H9 (cell line): ENCODE measurements at regions not wholly inside any gene's neighbourhood (a gene's known extent, or its start where the extent isn't known, plus 50 kb on each side); places are given as distances from the start of the nearest gene placed in this dataset.

Experiments used
- DNase-seq: peaks from one replicate; pipeline ENCODE4 v3.0.0-alpha.2; 2017
- H2AFZ ChIP-seq: one replicate; pipeline ENCODE4 v1.6.1; 2013; ENCODE audit warnings: mild to moderate bottlenecking, low read length, control low read depth, moderate library complexity
- H2AK5ac ChIP-seq: 2 replicates; pipeline ENCODE4 v1.6.1; 2013; ENCODE audit warnings: low read length, control low read depth, mixed read lengths; ENCODE audit not compliant: insufficient read length
- H2BK120ac ChIP-seq: one replicate; pipeline ENCODE4 v1.6.1; 2013; ENCODE audit warnings: low read depth, mild to moderate bottlenecking, low read length, control low read depth, inconsistent platforms; ENCODE audit not compliant: poor library complexity, severe bottlenecking
- H2BK12ac ChIP-seq: 2 replicates; pipeline ENCODE4 v1.6.1; 2013; ENCODE audit warnings: low read length, control low read depth, mixed read lengths, low read depth; ENCODE audit not compliant: insufficient read length
- H2BK15ac ChIP-seq: 2 replicates; pipeline ENCODE4 v1.6.1; 2013; ENCODE audit warnings: low read depth, low read length, control low read depth
- H2BK20ac ChIP-seq: one replicate; pipeline ENCODE4 v1.6.1; 2013; ENCODE audit warnings: low read depth, mild to moderate bottlenecking, low read length, control low read depth, inconsistent platforms; ENCODE audit not compliant: poor library complexity, severe bottlenecking
- H2BK5ac ChIP-seq: 2 replicates; pipeline ENCODE4 v1.6.1; 2013; ENCODE audit warnings: low read length, control low read depth, mixed read lengths; ENCODE audit not compliant: insufficient read length
- H3K14ac ChIP-seq: 2 replicates; pipeline ENCODE4 v1.6.1; 2013; ENCODE audit warnings: low read length, control low read depth; ENCODE audit not compliant: insufficient read depth
- H3K18ac ChIP-seq: 2 replicates; pipeline ENCODE4 v1.6.1; 2013; ENCODE audit warnings: low read depth, mild to moderate bottlenecking, mixed read lengths, low read length, control low read depth; ENCODE audit not compliant: insufficient read length
- H3K23ac ChIP-seq: 2 replicates; pipeline ENCODE4 v1.6.1; 2013; ENCODE audit warnings: low read length, control low read depth, mixed read lengths, low read depth; ENCODE audit not compliant: insufficient read length
- H3K23me2 ChIP-seq: 2 replicates; pipeline ENCODE4 v1.6.1; 2013; ENCODE audit warnings: low read depth, mild to moderate bottlenecking, mixed read lengths, low read length, control low read depth; ENCODE audit not compliant: insufficient read length, poor library complexity, severe bottlenecking
- H3K27ac ChIP-seq: 2 replicates; pipeline ENCODE4 v1.5.1; 2013; ENCODE audit warnings: low read length, control low read depth, mixed read lengths, low read depth; ENCODE audit not compliant: insufficient read length
- H3K27me3 ChIP-seq: 2 replicates; pipeline ENCODE4 v1.6.1; 2013; ENCODE audit warnings: low read length, control low read depth, inconsistent platforms; ENCODE audit not compliant: insufficient read depth
- H3K4ac ChIP-seq: 2 replicates; pipeline ENCODE4 v1.6.1; 2013; ENCODE audit warnings: low read depth, mild to moderate bottlenecking, control low read depth, inconsistent platforms, low read length, moderate library complexity
- H3K4me1 ChIP-seq: 2 replicates; pipeline ENCODE4 v1.6.1; 2013; ENCODE audit warnings: low read length, control low read depth, inconsistent platforms; ENCODE audit not compliant: insufficient read depth
- H3K4me2 ChIP-seq: 2 replicates; pipeline ENCODE4 v1.6.1; 2013; ENCODE audit warnings: low read length, control low read depth, mixed read lengths; ENCODE audit not compliant: insufficient read length, insufficient read depth
- H3K56ac ChIP-seq: 2 replicates; pipeline ENCODE4 v1.6.1; 2013; ENCODE audit warnings: low read depth, mild to moderate bottlenecking, mixed read lengths, low read length, control low read depth; ENCODE audit not compliant: insufficient read length
- H3K79me1 ChIP-seq: 2 replicates; pipeline ENCODE4 v1.6.1; 2013; ENCODE audit warnings: low read depth, mild to moderate bottlenecking, moderate library complexity, low read length, control low read depth, inconsistent platforms; ENCODE audit not compliant: insufficient read depth, poor library complexity, severe bottlenecking
- H3K79me2 ChIP-seq: 2 replicates; pipeline ENCODE4 v1.6.1; 2013; ENCODE audit warnings: low read length, control low read depth, inconsistent platforms; ENCODE audit not compliant: insufficient read depth
- H3K9ac ChIP-seq: 2 replicates; pipeline ENCODE4 v1.6.1; 2013; ENCODE audit warnings: low read length, control low read depth, mixed read lengths; ENCODE audit not compliant: insufficient read length; ENCODE audit errors: extremely low read depth
- H3K9me3 ChIP-seq: one replicate; pipeline ENCODE4 v1.6.1; 2013; ENCODE audit warnings: low read depth, low read length, inconsistent platforms; ENCODE audit not compliant: control insufficient read depth
- H3T11ph ChIP-seq: one replicate; pipeline ENCODE4 v1.6.1; 2013; ENCODE audit warnings: mild to moderate bottlenecking, low read length, control low read depth, inconsistent platforms
- H4K20me1 ChIP-seq: one replicate; pipeline ENCODE4 v1.6.1; 2013; ENCODE audit not compliant: control insufficient read depth, insufficient read length, insufficient read depth
- H4K5ac ChIP-seq: 2 replicates; pipeline ENCODE4 v1.6.1; 2013; ENCODE audit warnings: low read depth, mild to moderate bottlenecking, mixed read lengths, low read length, control low read depth; ENCODE audit not compliant: insufficient read length
- H4K8ac ChIP-seq: replicated peaks from 2 replicates; pipeline ENCODE4 v1.6.1; 2013; ENCODE audit warnings: low read length, control low read depth, mixed read lengths, low read depth; ENCODE audit not compliant: insufficient read length
- H4K91ac ChIP-seq: 2 replicates; pipeline ENCODE4 v1.6.1; 2013; ENCODE audit warnings: low read depth, mild to moderate bottlenecking, moderate library complexity, mixed read lengths, low read length, control low read depth; ENCODE audit not compliant: insufficient read length
- H3K27ac Mint-ChIP-seq, 3 experiments: 2 replicates in 2 of 3; 3 replicates in 1 of 3; pipeline ENCODE4 v1.8.0; 2020 to 2021; ENCODE audit warnings: mixed read lengths in 3 of 3, mild to moderate bottlenecking in 1 of 3, moderate library complexity in 1 of 3
- H3K27me3 Mint-ChIP-seq: 2 replicates; pipeline ENCODE4 v1.8.0; 2021; ENCODE audit warnings: low read depth, mild to moderate bottlenecking, moderate library complexity, mixed read lengths
- H3K36me3 Mint-ChIP-seq, 3 experiments: 2 replicates in 2 of 3; 3 replicates in 1 of 3; pipeline ENCODE4 v1.8.0; 2020 to 2021; ENCODE audit warnings: low read depth in 3 of 3, mixed read lengths in 3 of 3; ENCODE audit not compliant: insufficient read depth in 1 of 3
- H3K4me1 Mint-ChIP-seq, 2 experiments: 2 replicates each; pipeline ENCODE4 v1.8.0; 2020; ENCODE audit warnings: mixed read lengths in 2 of 2
- H3K4me3 Mint-ChIP-seq, 2 experiments: 2 replicates in 1 of 2; 3 replicates in 1 of 2; pipeline ENCODE4 v1.8.0; 2020 to 2021; ENCODE audit warnings: mild to moderate bottlenecking in 2 of 2, mixed read lengths in 2 of 2, moderate library complexity in 1 of 2
- H3K9me3 Mint-ChIP-seq, 2 experiments: 2 replicates in 1 of 2; 3 replicates in 1 of 2; pipeline ENCODE4 v1.8.0; 2020; ENCODE audit warnings: mild to moderate bottlenecking in 2 of 2, mixed read lengths in 2 of 2, moderate library complexity in 1 of 2
- CTCF ChIP-seq: fragments of 200-600 bp; sonication (generic); conservative IDR thresholded peaks from 3 replicates; pipeline ENCODE4 v1.8.0; 2021; ENCODE audit warnings: antibody characterized with exemption, mild to moderate bottlenecking
- WGBS: extraction: QIAGEN DNeasy Blood & Tissue Kit; methylation state at CpG from one replicate; pipeline ENCODE4 v1.1.7; 2013; ENCODE audit warnings: missing lambda C conversion rate, low lambda C conversion rate, mixed read lengths; ENCODE audit not compliant: insufficient read length; ENCODE audit errors: extremely low coverage; 5-methylcytosine and 5-hydroxymethylcytosine counted together

GRCh38 chr2:83851066-83851465 lies 608.0 kb downstream of the SUCLG1 start:
- Histone ChIP-seq H3T11ph (no peak overlapping the region), H3K9ac (no peak overlapping the region), H2BK12ac (no peak overlapping the region), H3K23ac (no peak overlapping the region), H3K14ac (no peak overlapping the region), H2AFZ (no peak overlapping the region), H4K8ac (no peak overlapping the region), H4K91ac (no peak overlapping the region), H3K23me2 (no peaks in the 10 kb centered on the region), H3K4ac (no peak overlapping the region), H2BK120ac (no peak overlapping the region), H2BK5ac (no peak overlapping the region), H3K56ac (no peak overlapping the region), H3K9me3 (no peaks in the 10 kb centered on the region), H4K20me1 (no peaks in the 10 kb centered on the region), H3K18ac (no peak overlapping the region), H3K4me2 (no peak overlapping the region), H3K4me1 (no peaks in the 10 kb centered on the region), H3K79me1 (no peaks in the 10 kb centered on the region), H3K27ac (no peak overlapping the region), H3K27me3 (no peaks in the 10 kb centered on the region), H3K79me2 (no peaks in the 10 kb centered on the region), H4K5ac (no peak overlapping the region), H2BK15ac (no peak overlapping the region), H2BK20ac (no peak overlapping the region), H2AK5ac (no peak overlapping the region)
- TF ChIP-seq CTCF: no peak
- H3K27me3 Mint-ChIP-seq: no peaks in the 10 kb centered on the region; the same call in 1 of the 2 replicates
- H3K36me3 Mint-ChIP-seq: peaks cover 0 to 10% (median 0%) of the 10 kb centered on the region in 3 experiments; a peak in 2 of 7 replicates
- H3K4me1 Mint-ChIP-seq: peaks cover 2 to 3% of the 10 kb centered on the region in 2 experiments; a peak in 3 of 4 replicates
- H3K9me3 Mint-ChIP-seq: peaks cover 0 to 2% of the 10 kb centered on the region in 2 experiments; a peak in 4 of 5 replicates
- no peak overlapping the region; a peak in 1 of 7 replicates for H3K27ac Mint-ChIP-seq
- WGBS: no CpG with 5 or more reads among the region's 5 CpGs
- no peak overlapping the region for H3K4me3 Mint-ChIP-seq
- no peak for DNase-seq
